IPS-11a (cell line): ENCODE measurements at regions not wholly inside any gene's neighbourhood (a gene's known extent, or its start where the extent isn't known, plus 50 kb on each side); places are given as distances from the start of the nearest gene placed in this dataset.

Experiments
- H3K4me3 ChIP-seq: one replicate; pipeline ENCODE4 v1.5.1; 2013; ENCODE audit warnings: low read depth, low read length, control low read depth

DNA sequence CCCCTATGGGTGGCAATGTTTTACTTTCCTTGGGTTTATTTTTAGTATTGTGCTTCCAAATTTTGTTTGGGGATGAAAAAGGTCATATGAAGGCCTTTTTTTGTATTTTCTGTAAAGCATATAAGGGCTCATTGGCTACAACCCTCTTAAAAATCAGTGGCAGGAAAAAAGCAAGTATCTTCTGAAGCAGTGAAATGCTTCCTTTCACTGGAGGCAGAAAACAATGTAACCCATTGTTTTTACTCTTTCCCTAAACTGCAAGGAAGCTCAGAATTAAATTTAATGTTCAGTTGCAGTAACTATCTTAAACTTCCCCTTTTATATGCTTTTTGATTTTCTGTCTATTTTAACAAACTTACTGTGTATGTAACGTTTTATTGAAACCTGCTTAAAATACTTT is 148.7 kb upstream of the LYZL1 start:
- no peak overlapping the region for H3K4me3 ChIP-seq

DNA sequence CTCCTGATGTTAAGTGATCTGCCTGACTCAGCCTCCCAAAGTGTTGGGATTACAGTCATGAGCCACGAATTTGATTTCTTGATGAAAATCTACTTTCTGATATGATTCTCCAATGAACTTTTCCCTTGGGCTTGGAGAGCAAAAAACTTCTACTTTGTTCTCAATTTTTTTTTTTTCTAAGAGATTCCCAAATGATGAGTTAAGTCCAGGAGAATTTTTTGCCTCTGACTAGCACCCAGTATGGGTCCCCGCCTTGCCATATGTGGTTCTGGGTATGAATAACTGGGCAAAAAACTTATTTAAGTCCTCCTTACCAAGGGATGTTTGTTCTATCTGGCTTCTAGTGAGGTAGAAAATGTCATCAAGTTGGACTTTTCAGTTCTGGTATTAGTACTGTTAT is 147.9 kb upstream of the LYZL1 start:
- no peak overlapping the region for H3K4me3 ChIP-seq

DNA sequence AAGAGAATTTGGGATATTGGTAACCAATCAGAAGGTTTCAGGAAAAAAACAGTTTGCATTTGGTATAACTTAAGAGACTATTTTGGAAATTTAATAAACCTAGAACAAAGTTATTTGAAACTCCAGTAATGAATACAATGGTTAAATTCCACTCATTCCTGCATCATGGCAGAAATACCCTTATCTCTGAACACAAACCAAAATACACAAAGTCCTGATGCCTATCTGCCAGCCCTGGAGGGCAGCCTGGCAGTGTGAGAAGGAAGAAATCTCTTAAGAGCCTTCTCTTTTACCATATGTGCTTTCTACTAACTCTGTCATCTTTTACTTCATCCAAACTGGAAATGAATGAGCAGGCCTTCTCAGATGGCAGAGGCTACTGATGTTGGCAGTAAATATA is 147.1 kb upstream of the LYZL1 start:
- no peak overlapping the region for H3K4me3 ChIP-seq

DNA sequence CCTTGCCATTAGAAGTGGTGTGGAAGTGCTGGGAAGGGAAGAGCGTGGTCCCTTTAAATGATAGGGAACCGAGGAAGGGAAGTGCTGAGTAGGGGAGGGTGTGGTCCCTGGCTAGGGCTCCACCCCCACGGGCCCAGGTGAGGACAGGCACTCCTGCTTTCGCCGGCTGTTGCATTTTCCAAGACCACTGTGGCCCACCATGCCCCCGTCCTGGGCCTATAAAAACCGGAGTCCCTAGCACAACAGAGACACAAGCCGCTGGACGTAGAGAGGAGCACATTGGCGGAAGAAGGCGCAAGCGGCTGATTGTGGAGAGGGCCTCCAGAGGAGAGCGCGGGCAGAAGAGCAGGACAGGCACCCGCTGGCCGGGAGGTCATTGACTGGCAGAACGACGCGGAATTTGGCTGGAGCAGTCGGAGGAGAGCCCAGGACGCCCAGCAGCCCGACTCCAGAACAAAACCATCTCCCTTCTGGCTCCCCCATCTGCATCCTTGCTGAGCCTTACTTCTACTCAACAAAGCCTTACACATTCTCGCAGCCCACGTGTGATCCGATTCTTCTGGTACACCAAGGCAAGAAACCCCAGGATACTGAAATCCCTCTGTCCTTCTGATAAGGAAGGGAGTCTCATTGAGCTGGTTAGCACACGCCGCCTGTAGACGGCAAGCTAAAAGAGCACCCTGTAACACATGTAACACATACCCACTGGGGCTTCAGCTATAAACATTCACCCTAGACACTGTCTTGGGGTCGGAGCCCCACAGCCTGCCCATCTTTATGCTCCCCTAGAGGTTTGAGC is 146.2 kb upstream of the LYZL1 start:
- no peak overlapping the region for H3K4me3 ChIP-seq

DNA sequence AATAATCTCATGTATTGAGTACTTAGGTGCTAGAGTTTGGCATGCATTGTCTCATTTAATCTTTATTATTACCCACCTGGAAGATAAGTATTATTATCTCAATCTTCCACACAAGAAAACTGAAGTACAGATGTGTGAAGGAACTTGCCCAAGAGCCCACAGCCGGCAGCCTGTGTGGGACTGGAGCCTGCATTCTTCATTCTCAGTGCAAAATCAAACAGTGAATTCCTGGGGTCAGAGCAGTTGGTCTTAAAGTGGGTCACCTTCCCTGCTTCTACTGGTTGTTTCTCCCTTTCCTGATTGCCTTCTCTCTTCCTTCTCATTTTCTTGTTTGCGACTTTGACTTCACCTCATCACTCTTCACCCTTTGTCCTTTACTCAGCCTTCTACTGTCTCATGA is 144.7 kb upstream of the LYZL1 start:
- H3K4me3 ChIP-seq: no peak overlapping the region

DNA sequence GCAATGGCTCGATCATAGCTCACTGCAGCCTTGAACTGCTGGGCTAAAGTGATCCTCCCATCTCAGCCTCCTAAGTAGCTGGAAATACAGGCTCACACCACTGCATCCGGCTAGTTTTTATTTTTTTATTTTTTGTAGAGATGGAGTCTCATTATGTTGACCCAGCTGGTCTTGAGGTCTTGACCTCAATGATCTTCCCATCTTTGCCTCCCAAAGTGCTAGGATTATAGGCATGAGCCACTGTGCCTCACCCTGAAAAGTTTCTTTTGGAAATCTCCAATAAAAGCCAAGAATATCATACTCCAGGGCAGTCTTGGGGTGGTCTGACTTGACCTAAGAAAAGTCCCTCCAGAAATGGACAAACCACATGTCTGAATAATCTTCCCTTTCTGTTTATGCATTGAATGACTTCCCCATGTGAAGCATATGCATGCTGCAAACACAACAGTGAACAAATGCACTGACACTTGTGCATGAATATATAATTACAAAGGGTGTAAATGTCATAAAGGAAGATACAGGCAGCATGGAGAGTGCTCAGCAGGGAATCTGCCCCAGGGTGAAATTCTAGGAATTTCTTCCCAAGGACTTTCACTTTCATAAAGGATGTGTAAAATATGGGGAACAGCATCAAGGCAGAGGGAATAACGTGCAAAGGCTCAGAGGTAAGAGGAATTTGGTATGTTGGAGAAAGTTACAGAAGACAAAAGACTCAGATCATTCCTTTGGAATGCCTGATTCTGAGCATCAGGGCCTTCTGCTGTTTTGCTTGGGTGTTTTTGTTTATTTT is 142.4 kb upstream of the LYZL1 start:
- H3K4me3 ChIP-seq: no peak overlapping the region

DNA sequence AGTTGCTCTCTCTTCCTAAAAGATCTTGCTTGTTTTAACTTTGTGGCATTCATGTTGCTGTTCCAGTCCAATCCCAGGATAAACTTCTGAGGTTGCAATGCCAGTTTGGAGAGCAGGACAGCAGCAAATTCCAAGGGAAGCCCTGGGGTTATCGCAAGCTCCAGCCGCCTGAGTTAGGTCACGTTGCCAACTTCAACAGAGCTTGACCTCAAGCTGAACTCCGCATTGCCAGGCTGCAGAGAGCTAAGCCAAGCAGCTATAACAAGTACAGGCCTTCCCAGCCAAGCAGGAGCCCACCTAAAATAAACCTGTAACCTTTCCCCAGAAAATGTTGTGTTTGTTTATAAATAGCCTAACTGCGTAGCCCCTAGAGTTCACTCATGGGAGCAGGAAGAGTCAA is 138.9 kb upstream of the LYZL1 start:
- H3K4me3 ChIP-seq: no peak overlapping the region

DNA sequence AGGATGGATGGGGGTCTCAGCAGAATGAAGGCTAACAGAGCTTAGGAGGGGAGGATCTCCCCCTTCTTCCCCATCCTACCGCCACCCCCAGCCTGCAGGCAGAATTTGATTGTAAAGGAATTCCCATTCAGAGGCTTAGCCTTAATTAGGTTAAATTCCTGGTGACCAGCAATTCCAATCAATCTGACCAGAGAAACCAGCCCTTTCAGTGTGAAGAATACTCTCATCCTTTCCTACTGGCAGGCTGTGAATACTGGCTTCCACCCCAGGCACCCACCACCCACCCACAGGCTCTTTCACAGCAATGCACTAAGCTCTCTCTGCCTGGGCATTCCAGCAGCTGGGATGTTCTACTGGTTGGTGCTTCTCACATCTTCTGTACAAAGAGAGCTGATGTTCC is 137.9 kb upstream of the LYZL1 start:
- no peak overlapping the region for H3K4me3 ChIP-seq

DNA sequence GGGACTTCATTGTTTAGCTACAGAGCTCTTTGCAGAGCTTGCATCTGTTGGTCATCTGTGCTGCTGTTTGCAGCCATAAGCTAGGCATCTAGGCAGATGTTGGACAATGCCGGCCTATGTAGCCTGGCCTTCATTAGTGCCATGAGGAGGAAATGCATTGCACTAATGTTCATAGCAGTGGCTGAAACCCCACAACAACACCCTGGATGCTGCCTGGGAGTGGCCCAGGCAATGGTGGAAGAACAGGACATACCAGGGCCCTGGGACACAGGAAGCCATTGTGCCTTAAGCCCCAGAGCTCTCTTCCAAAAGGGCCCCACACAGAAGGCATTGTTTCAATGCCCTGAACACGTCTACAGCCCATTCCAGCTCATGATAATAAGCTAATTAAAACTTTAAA is 131.5 kb upstream of the LYZL1 start:
- H3K4me3 ChIP-seq: no peak overlapping the region

DNA sequence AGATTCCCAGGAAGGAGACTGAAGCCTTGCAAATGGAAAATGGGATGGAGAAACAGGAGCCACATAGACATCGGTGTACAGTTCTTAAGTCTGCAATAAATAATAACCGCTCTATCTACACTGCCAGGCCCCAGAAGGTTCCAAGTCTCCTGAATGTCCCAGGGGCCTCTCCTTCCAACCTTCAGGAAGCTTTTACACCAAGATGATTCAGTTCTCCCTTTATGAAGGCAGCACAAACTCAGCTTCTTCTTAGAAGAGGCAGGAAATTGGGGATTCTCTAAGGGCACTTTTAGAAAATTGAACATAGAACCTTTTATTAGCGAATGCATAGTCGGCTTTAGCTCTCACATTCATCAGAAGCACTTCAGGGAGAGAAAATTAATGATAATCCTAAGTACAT is 130.8 kb upstream of the LYZL1 start:
- no peak overlapping the region for H3K4me3 ChIP-seq

DNA sequence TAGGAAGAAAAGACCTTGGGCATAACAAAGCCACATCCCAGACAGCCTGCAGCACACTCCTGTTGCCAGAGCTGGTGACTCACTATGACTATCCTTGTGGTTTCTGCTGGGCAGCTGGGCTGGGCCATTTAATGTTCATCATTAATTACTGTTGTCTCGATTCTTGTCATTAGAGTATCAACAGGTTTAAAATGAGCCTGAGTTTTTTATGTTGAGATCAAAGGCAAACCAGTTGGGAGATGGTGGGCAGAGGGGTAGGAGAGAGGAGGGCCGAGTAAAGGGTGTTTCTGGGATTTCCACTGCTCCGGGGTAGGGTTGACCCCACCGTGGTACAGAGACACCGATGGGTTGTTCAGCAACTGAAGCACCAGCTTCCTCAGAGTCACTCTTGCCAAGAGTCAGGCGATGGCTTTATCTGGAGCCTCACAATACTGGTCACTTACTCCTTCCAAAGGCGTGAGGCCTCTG is 128.7 kb upstream of the LYZL1 start:
- no peak overlapping the region for H3K4me3 ChIP-seq

DNA sequence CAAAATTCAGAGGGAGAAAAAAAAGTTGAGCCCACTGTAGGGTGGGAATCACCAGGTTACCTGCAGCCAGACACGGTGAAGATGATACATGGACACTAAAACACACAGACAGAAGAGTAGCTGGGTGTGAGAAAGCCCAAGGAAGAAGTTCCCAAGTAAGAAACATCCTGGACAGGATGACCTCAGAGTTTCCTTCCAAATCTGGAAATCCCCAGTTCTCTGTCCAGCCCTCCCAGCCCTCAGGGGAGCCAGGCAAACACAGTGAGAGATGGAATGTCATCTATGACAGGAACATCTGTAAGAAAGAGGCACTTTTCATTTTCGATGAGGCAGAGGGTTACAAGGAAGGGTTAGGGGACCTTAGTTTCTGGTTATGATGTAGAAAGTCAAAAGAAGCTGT is 125.1 kb upstream of the LYZL1 start:
- H3K4me3 ChIP-seq: no peak overlapping the region

DNA sequence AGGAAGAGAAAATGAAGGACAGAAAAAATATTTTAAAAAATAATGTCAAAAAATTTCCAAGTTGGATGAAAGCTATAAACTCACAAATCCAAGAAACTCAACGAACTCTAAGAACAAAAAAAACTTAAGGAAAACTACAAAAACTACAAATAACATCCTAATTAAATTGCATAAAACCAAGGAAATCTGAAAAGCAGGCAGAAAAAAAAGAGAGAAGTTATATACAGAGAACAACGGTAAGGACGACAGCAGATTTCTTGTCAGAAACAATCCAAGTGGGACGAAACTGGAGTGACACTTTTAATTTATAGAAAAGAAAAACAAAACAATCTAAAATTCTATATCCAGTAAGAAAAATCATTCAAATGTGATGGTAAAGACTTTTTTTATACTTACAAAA is 122.2 kb upstream of the LYZL1 start:
- no peak overlapping the region for H3K4me3 ChIP-seq

DNA sequence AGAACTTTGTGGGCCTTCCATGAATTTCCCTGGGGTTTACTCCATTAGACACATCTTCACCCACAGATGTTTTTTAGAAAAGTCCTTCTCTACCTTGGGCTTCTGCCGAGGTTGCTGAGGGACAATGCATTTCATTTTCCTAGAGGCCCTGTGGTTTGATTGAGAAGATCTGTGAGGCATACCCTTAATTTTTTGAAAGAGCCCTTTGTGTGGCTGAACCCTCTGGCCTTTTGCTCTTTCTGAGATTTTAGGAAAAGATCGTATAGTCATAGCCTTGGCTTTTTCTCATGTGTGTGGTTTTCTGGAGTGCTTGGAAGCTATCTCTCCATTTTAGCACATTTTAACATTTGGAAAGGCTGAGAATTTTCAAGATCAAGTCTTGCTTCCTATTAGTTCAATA is 119.8 kb upstream of the LYZL1 start:
- no peak overlapping the region for H3K4me3 ChIP-seq

DNA sequence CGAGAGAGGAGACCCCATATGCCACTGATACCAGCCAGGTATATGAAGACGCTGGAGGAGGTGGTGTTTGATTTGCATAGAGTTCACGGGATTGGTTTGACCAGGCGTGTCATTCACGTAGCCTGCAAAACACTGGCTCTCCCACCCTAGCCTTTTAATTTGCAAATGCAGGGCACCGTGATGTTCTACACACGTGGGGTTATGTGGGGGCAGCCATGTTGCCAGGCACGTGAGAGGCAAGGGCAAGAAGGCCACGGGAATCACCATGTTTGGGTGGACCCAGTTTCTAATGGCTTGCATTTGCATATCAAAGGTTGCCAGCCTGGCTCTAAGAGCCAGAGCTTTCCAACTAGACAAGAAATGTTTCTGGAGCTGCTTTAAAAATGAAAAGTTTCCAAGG is 117.2 kb upstream of the LYZL1 start:
- H3K4me3 ChIP-seq: no peak overlapping the region

DNA sequence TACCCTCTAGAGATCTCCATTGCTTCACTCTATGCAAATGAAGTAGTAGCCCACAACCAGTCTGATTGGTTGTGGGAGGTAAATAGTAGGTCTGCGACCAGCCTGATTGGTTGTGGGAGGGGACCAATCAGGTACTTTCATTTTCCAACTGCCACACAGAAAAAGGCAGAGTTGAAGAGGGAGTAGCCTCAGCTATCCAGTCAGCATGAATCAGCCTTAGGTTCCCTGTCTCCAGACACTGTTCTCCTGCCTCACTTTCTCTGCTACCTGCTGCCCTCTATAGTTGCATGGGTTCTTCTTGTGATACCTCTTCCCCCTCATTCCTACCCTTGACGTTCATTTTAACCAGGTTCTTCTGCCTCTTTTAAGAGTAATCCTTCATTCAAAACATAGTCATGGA is 114.5 kb upstream of the LYZL1 start:
- H3K4me3 ChIP-seq: no peak overlapping the region

DNA sequence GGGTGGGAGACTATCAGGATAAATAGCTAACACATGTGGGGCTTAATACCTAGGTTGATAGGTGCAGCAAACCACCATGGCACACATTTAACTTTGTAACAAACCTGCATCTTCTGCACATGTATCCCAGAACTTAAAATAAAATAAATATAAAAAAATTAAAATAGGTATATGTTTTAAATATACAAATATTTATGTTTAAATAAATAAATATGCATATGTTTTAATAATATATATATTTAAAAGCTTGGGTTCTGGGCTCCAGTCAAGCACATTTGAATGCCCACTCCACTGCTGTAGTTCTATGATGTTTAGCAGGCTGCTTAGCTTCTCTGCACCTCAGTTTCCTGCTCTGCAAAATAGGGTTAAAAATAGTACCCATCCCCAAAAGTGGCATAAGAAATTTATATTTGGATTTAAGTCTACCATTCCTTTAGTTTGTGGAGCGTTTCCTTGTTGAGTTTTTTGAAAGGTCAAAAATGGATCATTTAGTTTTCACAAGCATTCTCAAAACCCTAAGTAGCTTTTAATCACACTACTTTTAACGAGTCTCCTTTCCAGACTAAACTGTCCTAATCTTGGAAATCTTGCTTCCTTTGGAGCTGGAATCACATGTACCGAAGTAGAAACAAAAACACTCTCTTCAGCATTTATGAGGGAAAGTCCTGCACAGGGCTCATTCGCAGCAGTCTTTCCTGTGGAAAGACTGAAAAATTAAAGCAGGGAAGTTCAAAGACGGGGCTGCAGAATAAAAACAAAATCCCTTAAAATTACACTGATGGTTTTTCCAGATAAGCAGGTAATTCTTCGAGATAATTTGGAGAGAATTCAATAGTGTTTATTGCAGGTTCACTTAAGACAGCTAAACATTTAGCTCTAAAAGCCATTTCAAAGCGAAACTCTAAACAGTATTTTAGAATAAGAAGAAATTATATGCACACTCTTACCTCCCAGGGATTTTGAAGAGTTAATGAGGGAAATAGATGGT is 111.7 kb upstream of the LYZL1 start:
- no peak overlapping the region for H3K4me3 ChIP-seq

DNA sequence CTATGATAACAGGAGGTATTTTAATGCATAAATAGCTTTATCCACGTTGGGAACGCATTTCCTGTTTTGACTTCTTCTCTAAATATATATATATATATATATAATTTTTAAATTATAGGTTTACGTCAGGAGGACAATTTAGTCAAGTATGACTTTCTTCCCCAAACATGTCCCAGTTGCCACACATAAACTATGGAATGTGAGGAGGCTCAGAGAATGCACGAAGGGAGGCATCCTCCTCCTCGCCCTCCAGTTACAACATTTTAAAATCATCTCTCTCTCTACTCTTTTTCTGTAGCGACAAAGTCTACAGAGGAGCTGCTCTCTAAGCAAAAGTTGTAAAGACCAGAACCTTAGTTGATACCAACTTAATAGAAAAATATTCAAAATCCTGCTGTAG is 106.9 kb upstream of the LYZL1 start:
- H3K4me3 ChIP-seq: no peak overlapping the region

DNA sequence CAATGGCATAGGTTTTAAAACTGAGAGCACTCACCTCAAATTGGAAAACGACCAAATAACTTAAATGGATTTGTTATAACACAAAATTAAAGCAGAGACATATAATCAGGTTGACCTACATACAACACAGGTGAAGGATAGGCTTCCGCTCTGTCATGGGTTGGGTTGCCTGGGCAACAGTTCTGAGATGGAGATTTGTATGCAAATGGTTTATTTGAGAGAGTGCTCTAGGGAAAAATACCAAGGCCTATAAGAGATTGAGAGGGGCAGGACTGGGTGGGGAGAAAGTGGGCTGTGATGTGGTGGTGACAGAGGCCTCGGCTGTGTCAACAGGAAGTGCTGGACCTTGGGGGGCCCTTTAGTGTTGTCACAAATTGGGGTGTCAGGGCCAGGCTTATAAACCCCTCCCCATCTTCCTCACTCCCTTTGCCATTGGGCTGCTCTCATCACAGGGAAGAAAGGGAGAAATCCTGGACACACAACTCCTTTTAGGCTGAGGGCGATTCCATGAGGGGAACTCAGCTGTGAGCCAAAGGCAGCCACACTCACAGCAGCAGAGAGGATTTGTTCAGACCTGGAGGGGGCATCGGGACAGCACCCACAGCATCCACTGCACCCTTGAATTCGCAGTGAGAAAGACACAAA is 105.4 kb upstream of the LYZL1 start:
- no peak overlapping the region for H3K4me3 ChIP-seq

DNA sequence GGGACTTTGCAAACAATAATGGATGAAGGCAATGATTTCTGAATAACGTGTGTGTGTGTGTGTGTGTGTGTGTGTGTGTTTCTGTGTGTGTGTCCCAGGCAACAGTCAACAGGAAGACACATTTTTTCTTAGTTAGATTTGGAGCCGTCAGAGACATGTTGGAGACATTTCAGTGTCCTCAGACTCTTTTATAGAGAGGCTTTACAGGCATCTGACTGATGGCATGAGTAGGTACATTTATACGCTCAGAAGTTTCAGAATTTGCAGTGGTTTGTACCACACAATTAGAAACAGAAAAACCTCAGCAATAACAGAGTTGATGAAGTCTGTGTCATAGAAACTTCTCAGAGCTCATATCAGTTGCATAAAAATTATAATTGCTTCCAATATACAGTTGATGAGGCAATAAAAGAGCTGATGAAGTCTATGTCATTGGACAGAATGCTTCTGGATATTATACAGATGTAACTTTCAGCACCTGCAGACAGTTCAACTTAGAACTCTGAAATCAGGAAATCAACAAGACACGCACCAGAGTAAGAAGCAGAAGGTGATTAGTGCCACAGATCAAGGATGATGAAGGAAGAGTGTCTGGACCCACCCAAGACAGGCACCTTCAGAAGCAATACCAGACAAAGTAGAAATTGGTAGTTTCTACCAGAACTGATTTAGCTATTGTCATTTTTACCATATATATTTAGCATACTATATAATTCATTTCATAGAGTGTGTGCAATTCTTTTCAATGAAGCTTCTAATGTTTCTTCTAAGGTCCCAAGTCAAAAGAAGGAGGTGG is 104.5 kb upstream of the LYZL1 start:
- H3K4me3 ChIP-seq: no peak overlapping the region
